Amygdala (tissue), 56 donors: ENCODE measurements at regions not wholly inside any gene's neighbourhood (a gene's known extent, or its start where the extent isn't known, plus 50 kb on each side); places are given as distances from the start of the nearest gene placed in this dataset.
"Not testable (repeated sequence)": the region's sequence is repeated elsewhere in the genome, so short reads cannot be mapped to it uniquely, and the experiment has no call there.

ENCODE experiments used
- DNase-seq, 56 donors: peaks; one replicate each; lab custom pipeline; 2025; lab: John Stamatoyannopoulos, UW

GRCh38 chr14:106228541-106229158, 702.3 kb downstream of the TMEM121 start:
- no peak for DNase-seq

GRCh38 chr14:106230071-106230470, 703.7 kb downstream of the TMEM121 start:
- DNase-seq: no peak

GRCh38 chr14:106233191-106233590, 706.8 kb downstream of the TMEM121 start:
- DNase-seq: not testable (repeated sequence)

GRCh38 chr14:106234525-106235254, 708.3 kb downstream of the TMEM121 start:
- DNase-seq: not testable (repeated sequence)

- no peak for DNase-seq
Measured at GRCh38 chr14:106235356-106236159, 709.2 kb downstream of the TMEM121 start.

GRCh38 chr14:106248321-106249192, 722.2 kb downstream of the TMEM121 start:
- no peak for DNase-seq

- DNase-seq: not testable (repeated sequence)
Measured at GRCh38 chr14:106253995-106254394, 727.6 kb downstream of the TMEM121 start.

- DNase-seq: peak in 5 of 56 donors; percentile 0 to 16 (median 9)
Measured at GRCh38 chr14:106257569-106257994, 731.2 kb downstream of the TMEM121 start.

GRCh38 chr14:106268013-106268727, 741.8 kb downstream of the TMEM121 start:
- no peak for DNase-seq

GRCh38 chr14:106269029-106269428, 742.6 kb downstream of the TMEM121 start:
- DNase-seq: no peak

- no peak for DNase-seq
Measured at GRCh38 chr14:106269451-106270204, 743.2 kb downstream of the TMEM121 start.

GRCh38 chr14:106270476-106271121, 744.2 kb downstream of the TMEM121 start:
- DNase-seq: not testable (repeated sequence)

GRCh38 chr14:106276326-106277267, 750.2 kb downstream of the TMEM121 start:
- DNase-seq: no peak

GRCh38 chr14:106277503-106277902, 751.1 kb downstream of the TMEM121 start:
- DNase-seq: no peak

GRCh38 chr14:106280876-106281275, 754.5 kb downstream of the TMEM121 start:
- DNase-seq: no peak

GRCh38 chr14:106286697-106287290, 760.4 kb downstream of the TMEM121 start:
- no peak for DNase-seq

GRCh38 chr14:106287506-106287905, 761.1 kb downstream of the TMEM121 start:
- DNase-seq: no peak
